Pancreas (tissue), 10 donors: ENCODE measurements at regions not wholly inside any gene's neighbourhood (a gene's known extent, or its start where the extent isn't known, plus 50 kb on each side); places are given as distances from the start of the nearest gene placed in this dataset.

Experiments
- ATAC-seq, 4 donors: fragments of 200-7000 bp; cut with Tn5 transposase; one replicate each; pipeline versions ENCODE4 v1.8.0 to v1.9.1; 2020; ENCODE audit warnings: mild to moderate bottlenecking in 4 of 4, moderate library complexity in 4 of 4
- DNase-seq, 6 donors: peaks; one replicate each; pipeline ENCODE4 v3.0.0-alpha.2; 2020
- FAIRE-seq: peaks from 2 replicates; lab custom pipeline; 2012; peaks lifted over from hg19 to GRCh38; lab: Jason Lieb, UNC
- H3K27ac ChIP-seq, 4 donors: fragments of 200-600 bp; sonication (generic); 1 replicate in 3 of 4; 2 replicates in 1 of 4; pipeline versions ENCODE4 v1.5.0 to v1.8.0; 2020
- H3K27me3 ChIP-seq, 4 donors: fragments of 200-600 bp; one replicate each; pipeline ENCODE4 v1.8.0; 2021
- H3K36me3 ChIP-seq, 3 donors: fragments of 200-600 bp; sonication (generic) in 1 of 3; one replicate each; pipeline versions ENCODE4 v1.5.0 to v1.8.0; 2020 to 2021
- H3K4me1 ChIP-seq, 3 donors: fragments of 200-600 bp; one replicate each; pipeline ENCODE4 v1.8.0; 2021
- H3K4me3 ChIP-seq, 4 donors: fragments of 200-600 bp; sonication (generic) in 2 of 4; one replicate each; pipeline versions ENCODE4 v1.5.0 to v1.8.0; 2020 to 2021
- H3K9me3 ChIP-seq, 4 donors: fragments of 200-600 bp; one replicate each; pipeline ENCODE4 v1.8.0; 2021
- WGBS, 2 donors: extraction: QIAGEN DNeasy Blood & Tissue Kit; methylation state at CpG; one replicate each; pipeline ENCODE4 v1.1.7; 2013; 5-methylcytosine and 5-hydroxymethylcytosine counted together
- intact Hi-C, 3 donors: fragments of 100-400 bp; cut with DNase I; formaldehyde crosslinking; loops; one replicate each; pipeline versions ENCODE4 v1.11.1 to v1.14.2; 2022
- TF ChIP-seq, protein P1 (sequence below), 4 donors: fragments of 200-600 bp; sonication (generic) in 3 of 4; IDR thresholded peaks; one replicate each; pipeline versions ENCODE4 v1.5.0 to v1.8.0; 2021; ENCODE audit warnings: antibody characterized with exemption in 4 of 4
- donor health status: healthy with polysubstance abuse.
- donor health status: DM: no; HTN: no; CAD: no; lungs with moderate emphysema.
- donor health status: DM: no; HTN: no; CAD: no.
- donor health status: control.
- donor health status: control.
- donor health status: Bipolar disorder and iron deficiency.
- donor health status: DM: yes; HTN: yes; CAD: no.
- donor health status: DM: no; HTN: no; CAD: no.
- donor health status: DM: no; HTN: no; CAD: no.
- donor health status: DM: yes; HTN: yes; CAD: no.

DNA sequence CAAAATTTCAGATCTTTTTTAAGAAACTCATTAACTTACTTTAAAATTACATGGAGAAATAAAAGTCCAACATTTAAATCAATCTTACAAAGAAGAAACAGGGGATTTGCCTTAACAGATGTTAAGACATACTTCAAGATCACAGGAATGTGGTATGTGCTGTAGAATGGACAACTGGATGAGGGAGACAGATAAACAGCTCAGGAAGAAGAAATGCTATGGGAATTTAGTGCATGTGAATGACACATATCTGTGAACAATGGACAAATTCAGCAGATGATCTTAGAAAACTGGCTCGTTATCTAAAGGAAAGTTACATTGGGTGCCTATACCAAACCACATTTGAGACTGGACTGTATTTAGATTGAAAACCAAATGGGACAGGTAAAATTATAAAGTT, 246.8 kb upstream of the AGAP1 start:
- Histone ChIP-seq H3K27ac (no peak overlapping the region), H3K4me1 (no peaks in the 10 kb centered on the region), H3K36me3 (no peaks in the 10 kb centered on the region), H3K4me3 (no peak overlapping the region), H3K9me3 (no peaks in the 10 kb centered on the region), H3K27me3 (no peaks in the 10 kb centered on the region)
- WGBS, 2 donors = 90 to 92% methylated on average over 1 of the region's 1 CpG
- FAIRE-seq (no peak), DNase-seq (no peak), ATAC-seq (no peak)
- TF ChIP-seq, protein P1, sequence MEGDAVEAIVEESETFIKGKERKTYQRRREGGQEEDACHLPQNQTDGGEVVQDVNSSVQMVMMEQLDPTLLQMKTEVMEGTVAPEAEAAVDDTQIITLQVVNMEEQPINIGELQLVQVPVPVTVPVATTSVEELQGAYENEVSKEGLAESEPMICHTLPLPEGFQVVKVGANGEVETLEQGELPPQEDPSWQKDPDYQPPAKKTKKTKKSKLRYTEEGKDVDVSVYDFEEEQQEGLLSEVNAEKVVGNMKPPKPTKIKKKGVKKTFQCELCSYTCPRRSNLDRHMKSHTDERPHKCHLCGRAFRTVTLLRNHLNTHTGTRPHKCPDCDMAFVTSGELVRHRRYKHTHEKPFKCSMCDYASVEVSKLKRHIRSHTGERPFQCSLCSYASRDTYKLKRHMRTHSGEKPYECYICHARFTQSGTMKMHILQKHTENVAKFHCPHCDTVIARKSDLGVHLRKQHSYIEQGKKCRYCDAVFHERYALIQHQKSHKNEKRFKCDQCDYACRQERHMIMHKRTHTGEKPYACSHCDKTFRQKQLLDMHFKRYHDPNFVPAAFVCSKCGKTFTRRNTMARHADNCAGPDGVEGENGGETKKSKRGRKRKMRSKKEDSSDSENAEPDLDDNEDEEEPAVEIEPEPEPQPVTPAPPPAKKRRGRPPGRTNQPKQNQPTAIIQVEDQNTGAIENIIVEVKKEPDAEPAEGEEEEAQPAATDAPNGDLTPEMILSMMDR (IDR thresholded peaks at IDR 0.05) = no peak
- intact Hi-C loops = no loop called here

DNA sequence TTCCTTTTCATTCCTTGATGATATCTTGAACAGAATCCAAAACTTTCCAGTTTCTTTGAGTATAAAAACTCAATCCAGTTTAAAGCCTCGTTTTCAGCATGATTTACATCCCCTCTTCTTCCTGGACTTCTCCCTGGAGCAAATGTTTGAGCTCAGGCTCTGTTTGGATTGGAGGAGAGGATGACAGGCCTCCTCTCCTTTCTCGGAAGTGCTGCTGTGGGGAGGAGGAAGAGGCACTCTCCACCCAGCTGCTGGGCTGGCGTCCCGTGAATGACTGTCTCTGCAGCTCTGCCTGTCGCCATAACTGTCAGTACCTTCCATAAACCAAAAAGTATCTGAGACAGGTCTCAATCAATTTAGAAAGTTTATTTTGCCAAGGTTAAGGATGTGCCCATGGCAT, 238.2 kb upstream of the AGAP1 start:
- H3K27me3 ChIP-seq = no peaks in the 10 kb centered on the region
- no peaks in the 10 kb centered on the region for H3K9me3 ChIP-seq
- TF ChIP-seq, protein P1 (IDR thresholded peaks at IDR 0.05) = no peak
- no peak for DNase-seq
- no peaks in the 10 kb centered on the region for H3K4me1 ChIP-seq
- no peaks in the 10 kb centered on the region for H3K36me3 ChIP-seq
- intact Hi-C loops = no loop called here
- no peak overlapping the region for H3K27ac ChIP-seq
- FAIRE-seq = no peak
- H3K4me3 ChIP-seq = no peak overlapping the region
- ATAC-seq = no peak
- 48 to 56% methylated on average over 5 of the region's 5 CpGs for WGBS, 2 donors

DNA sequence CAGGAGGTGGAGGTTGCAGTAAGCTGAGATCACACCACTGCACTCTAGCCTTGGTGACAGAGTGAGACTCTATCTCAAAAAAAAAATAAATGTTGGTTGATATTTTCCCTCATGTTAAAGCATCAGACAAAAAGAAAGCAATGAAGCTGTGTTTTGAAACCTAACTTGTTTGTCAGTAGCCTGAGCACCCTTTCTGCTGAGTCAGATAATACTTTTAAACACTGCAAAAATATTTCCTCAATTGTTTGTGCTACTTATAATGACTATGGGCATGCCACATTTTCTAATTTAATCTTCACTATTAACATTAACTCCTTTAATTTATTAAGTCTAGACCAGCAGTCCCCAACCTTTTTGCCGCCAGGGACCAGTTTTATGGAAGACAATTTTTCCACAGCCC, 236.3 kb upstream of the AGAP1 start:
- H3K9me3 ChIP-seq = no peaks in the 10 kb centered on the region
- intact Hi-C loops = no loop called here
- no peak overlapping the region for H3K4me3 ChIP-seq
- H3K27ac ChIP-seq = no peak overlapping the region
- no peaks in the 10 kb centered on the region for H3K36me3 ChIP-seq
- TF ChIP-seq, protein P1 (IDR thresholded peaks at IDR 0.05) = no peak
- no peak for FAIRE-seq
- no peaks in the 10 kb centered on the region for H3K27me3 ChIP-seq
- H3K4me1 ChIP-seq = no peaks in the 10 kb centered on the region
- WGBS, 2 donors = 97 to 100% methylated on average over 1 of the region's 1 CpG
- DNase-seq = no peak
- ATAC-seq = no peak

DNA sequence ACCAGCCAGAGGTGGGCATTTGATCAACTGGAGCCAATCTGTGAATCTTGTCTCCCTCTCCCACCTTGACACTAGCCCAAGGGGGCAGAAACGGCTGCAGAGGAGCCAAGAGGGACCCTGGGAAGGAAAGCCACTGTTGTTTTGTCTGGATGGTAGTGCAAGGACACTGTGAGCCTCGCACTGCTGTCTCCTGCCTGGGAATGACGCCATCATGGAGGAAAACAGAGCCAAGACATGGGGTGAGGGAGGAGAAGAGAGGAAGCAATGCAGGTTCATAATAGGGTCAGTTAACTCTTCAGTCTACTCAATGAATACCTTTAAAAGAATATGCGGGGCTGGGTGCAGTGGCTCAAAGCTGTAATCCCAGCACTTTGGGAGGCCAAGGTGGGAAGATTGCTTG, 231.1 kb upstream of the AGAP1 start:
- H3K27ac ChIP-seq = no peak overlapping the region
- no peaks in the 10 kb centered on the region for H3K9me3 ChIP-seq
- no peaks in the 10 kb centered on the region for H3K27me3 ChIP-seq
- no peak for FAIRE-seq
- DNase-seq = no peak
- 65 to 73% methylated on average over 4 of the region's 4 CpGs for WGBS, 2 donors
- H3K36me3 ChIP-seq = no peaks in the 10 kb centered on the region
- ATAC-seq = no peak
- TF ChIP-seq, protein P1 (IDR thresholded peaks at IDR 0.05) = no peak
- intact Hi-C loops = no loop called here
- H3K4me1 ChIP-seq = no peaks in the 10 kb centered on the region
- no peak overlapping the region for H3K4me3 ChIP-seq

DNA sequence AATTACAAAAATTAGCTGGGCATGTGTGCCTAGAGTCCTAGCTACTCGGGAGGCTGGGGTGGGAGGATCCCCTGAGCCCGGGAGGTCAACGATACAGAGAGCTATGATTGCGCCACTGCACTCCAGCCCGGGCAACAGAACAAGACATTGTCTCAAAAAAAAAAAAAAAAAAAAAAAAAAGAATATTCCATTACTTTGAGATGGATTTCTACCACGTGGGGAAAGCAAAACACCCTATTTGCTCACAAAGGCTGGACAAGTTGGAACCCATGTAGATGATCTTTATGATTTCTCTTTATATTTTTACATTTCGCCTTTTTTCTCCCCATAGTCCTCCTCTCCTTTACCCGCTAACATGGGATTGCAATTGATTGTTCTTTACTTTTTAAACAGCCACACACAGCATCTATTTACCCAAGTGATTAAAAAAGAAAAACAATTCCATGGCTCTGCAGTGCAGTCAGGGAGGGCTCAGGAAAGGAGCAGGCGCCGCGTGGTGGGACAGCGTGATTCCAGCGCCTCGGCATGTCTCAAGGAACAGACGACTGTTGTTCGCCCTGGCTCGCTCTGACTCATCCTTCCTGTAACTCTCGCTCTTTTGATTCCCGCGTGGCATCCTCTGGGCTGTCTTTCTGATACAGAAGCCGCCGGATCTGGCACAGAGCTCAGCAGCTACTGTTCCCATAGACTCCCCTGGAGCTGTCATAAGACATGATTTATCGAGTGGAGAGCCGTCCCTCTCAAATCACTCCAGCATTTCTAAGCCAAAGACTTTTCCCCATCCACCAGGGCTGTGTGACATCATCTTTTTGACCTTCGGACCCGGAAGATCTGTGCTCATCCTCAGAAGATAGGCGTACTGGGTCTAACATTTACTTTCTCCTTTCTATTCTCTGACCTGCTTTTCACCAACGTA, 230.4 kb upstream of the AGAP1 start:
- 23 to 29% methylated on average over 28 of the region's 28 CpGs for WGBS, 2 donors
- no peak overlapping the region for H3K4me3 ChIP-seq
- H3K4me1 ChIP-seq = no peaks in the 10 kb centered on the region
- H3K27ac ChIP-seq = peak overlapping the region in 2 of 4 donors; percentile 11 to 58
- H3K36me3 ChIP-seq = no peaks in the 10 kb centered on the region
- TF ChIP-seq, protein P1 (IDR thresholded peaks at IDR 0.05) = no peak
- H3K27me3 ChIP-seq = no peaks in the 10 kb centered on the region
- no peaks in the 10 kb centered on the region for H3K9me3 ChIP-seq
- intact Hi-C loops = no loop called here
- FAIRE-seq (no peak), ATAC-seq (peak; percentile 48 to 89 (median 84)), DNase-seq (peak in 4 of 6 donors; percentile 15 to 64 (median 34))
